ENCODE measurements at regions not wholly inside any gene's neighbourhood (a gene's known extent, or its start where the extent isn't known, plus 50 kb on each side); places are given as distances from the start of the nearest gene placed in this dataset.

DNA sequence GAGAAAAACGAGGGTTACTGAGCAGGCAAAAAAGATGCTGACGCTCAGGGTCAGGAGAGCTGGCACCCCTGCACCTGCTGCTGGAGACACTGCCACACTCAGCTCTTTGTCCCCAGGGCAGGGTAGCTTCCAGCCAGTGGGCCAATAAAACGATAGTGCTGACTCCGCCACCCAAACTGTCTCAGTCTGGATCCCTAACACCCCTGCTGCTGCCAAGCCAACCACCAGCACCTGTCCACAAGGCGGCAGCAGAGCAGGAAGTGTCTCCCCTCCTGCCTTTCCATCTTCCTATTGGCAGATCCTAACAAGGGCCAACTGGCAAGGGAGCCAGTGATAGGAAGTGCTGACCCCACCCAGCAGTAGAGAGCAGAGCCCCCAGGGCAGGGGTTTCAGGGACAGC is 531.5 kb upstream of the SALL3 start:
- WGBS, 5 donors: 65 to 84% (median 81%) methylated on average over 5 of the region's 5 CpGs
- Histone ChIP-seq H3K9me3 (no peaks in the 10 kb centered on the region), H3K36me3 (no peaks in the 10 kb centered on the region), H3K4me1 (no peaks in the 10 kb centered on the region), H3K4me3 (no peak overlapping the region), H3K27ac (no peak overlapping the region), H3K27me3 (replicated peaks in 1 of 7) (no peaks in the 10 kb centered on the region)
- no peak for TF ChIP-seq CTCF (IDR thresholded peaks at IDR 0.05 in 8 of 11, conservative IDR thresholded peaks at IDR 0.05 in 3 of 11)
- no peak for TF ChIP-seq POLR2A (IDR thresholded peaks at IDR 0.05)
- TF ChIP-seq POLR2AphosphoS5 (IDR thresholded peaks at IDR 0.05): no peak
- DNase-seq: no peak
- intact Hi-C loops (cut with DNase I; ENCODE audit: low total_unique reads): no loop called here

- H3K27ac ChIP-seq: no peak overlapping the region
Measured at GRCh38 chr18:78448591-78448990, 531.0 kb upstream of the SALL3 start.

GRCh38 chr18:78454221-78454620 is 525.4 kb upstream of the SALL3 start:
- H3K9me3 ChIP-seq: no peaks in the 10 kb centered on the region
- no peaks in the 10 kb centered on the region for H3K27me3 ChIP-seq (replicated peaks in 1 of 7)
- intact Hi-C loops (cut with DNase I; ENCODE audit: low total_unique reads): no loop called here
- no peak for DNase-seq
- TF ChIP-seq POLR2AphosphoS5 (IDR thresholded peaks at IDR 0.05) (no peak), POLR2A (IDR thresholded peaks at IDR 0.05) (no peak), CTCF (IDR thresholded peaks at IDR 0.05 in 8 of 11, conservative IDR thresholded peaks at IDR 0.05 in 3 of 11) (no peak)
- no peak overlapping the region for H3K4me3 ChIP-seq
- no peak overlapping the region for H3K27ac ChIP-seq
- no peaks in the 10 kb centered on the region for H3K4me1 ChIP-seq
- no peaks in the 10 kb centered on the region for H3K36me3 ChIP-seq
- WGBS, 5 donors: 53 to 75% (median 70%) methylated on average over 9 of the region's 9 CpGs

More at GRCh38 chr18:78448591-78448990, 531.0 kb upstream of the SALL3 start:
- Histone ChIP-seq H3K36me3 (no peaks in the 10 kb centered on the region), H3K4me1 (no peaks in the 10 kb centered on the region), H3K27me3 (replicated peaks in 1 of 7) (no peaks in the 10 kb centered on the region), H3K4me3 (no peak overlapping the region), H3K9me3 (no peaks in the 10 kb centered on the region)
- 83 to 95% (median 94%) methylated on average over 3 of the region's 3 CpGs for WGBS, 5 donors
- no peak for DNase-seq
- intact Hi-C loops (cut with DNase I; ENCODE audit: low total_unique reads): no loop called here
- TF ChIP-seq CTCF (IDR thresholded peaks at IDR 0.05 in 8 of 11, conservative IDR thresholded peaks at IDR 0.05 in 3 of 11): no peak
- no peak for TF ChIP-seq POLR2A (IDR thresholded peaks at IDR 0.05)
- no peak for TF ChIP-seq POLR2AphosphoS5 (IDR thresholded peaks at IDR 0.05)

DNA sequence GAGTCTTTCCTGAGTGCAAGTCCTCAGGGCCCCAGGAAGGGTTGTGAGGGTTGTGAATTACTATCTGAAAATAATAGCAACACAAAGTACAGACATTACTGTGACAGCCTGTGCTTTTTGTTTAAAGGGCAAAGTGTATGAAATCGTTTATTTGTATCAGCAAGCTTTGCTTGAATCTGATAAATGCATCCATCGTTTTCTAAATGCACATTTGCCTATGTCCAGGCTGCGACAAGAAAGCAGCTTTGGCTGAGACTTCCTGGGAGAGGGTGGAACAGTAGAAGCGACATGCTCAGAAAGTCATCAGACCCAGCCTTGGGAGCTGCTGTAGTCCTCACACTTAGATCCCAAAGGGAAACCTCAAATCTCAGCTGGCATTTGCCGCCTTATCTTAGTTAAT is 524.2 kb upstream of the SALL3 start:
- 86 to 92% (median 89%) methylated on average over 5 of the region's 5 CpGs for WGBS, 5 donors
- Histone ChIP-seq H3K36me3 (no peaks in the 10 kb centered on the region), H3K9me3 (no peaks in the 10 kb centered on the region), H3K4me3 (no peak overlapping the region), H3K27ac (no peak overlapping the region), H3K27me3 (replicated peaks in 1 of 7) (no peaks in the 10 kb centered on the region), H3K4me1 (no peaks in the 10 kb centered on the region)
- DNase-seq: no peak
- no peak for TF ChIP-seq CTCF (IDR thresholded peaks at IDR 0.05 in 8 of 11, conservative IDR thresholded peaks at IDR 0.05 in 3 of 11)
- TF ChIP-seq POLR2A (IDR thresholded peaks at IDR 0.05): no peak
- no peak for TF ChIP-seq POLR2AphosphoS5 (IDR thresholded peaks at IDR 0.05)
- intact Hi-C loops (cut with DNase I; ENCODE audit: low total_unique reads): no loop called here

Data from spleen (tissue), 11 donors.